ENCODE measurements at regions not wholly inside any gene's neighbourhood (a gene's known extent, or its start where the extent isn't known, plus 50 kb on each side); places are given as distances from the start of the nearest gene placed in this dataset.
"Not testable (repeated sequence)": the region's sequence is repeated elsewhere in the genome, so short reads cannot be mapped to it uniquely, and the experiment has no call there.

GRCh38 chr11:103612451-103612850 lies 424.0 kb upstream of the DDI1 start:
- H3K9me3 ChIP-seq (replicated peaks; ENCODE audit: control insufficient read depth, insufficient read depth, low read length); H3K27me3 ChIP-seq (ENCODE audit: control insufficient read depth in 2 of 2, insufficient read depth in 2 of 2, low read length in 2 of 2); BruUV-seq (replicated peaks); H3K79me2 ChIP-seq (ENCODE audit: control insufficient read depth, insufficient read depth, low read length); POLR2A ChIA-PET; H4K20me1 ChIP-seq (replicated peaks; ENCODE audit: control insufficient read depth, extremely low read depth, insufficient read depth, low read length); FAIRE-seq; H3K4me2 ChIP-seq (ENCODE audit: insufficient read depth, low read length); H3K36me3 ChIP-seq (ENCODE audit: control insufficient read depth in 2 of 2, extremely low read depth in 1 of 2, insufficient read depth in 2 of 2, low read length in 2 of 2); H3K27ac ChIP-seq (ENCODE audit: insufficient read depth, low read depth, low read length); DNase-seq (ENCODE audit: low read depth, low spot score); H3K9ac ChIP-seq (replicated peaks; ENCODE audit: extremely low read depth, insufficient read depth, low read length); H2AFZ ChIP-seq (ENCODE audit: low read depth, low read length); dilution Hi-C loops (cut with MboI; ENCODE audit: extremely low pct_ligation_motif_present, low sequenced_read_pairs); H3K4me3 ChIP-seq (replicated peaks in 1 of 3; ENCODE audit: insufficient read depth in 1 of 3, low read depth in 1 of 3, low read length in 3 of 3); H3K9me1 ChIP-seq (replicated peaks; ENCODE audit: control insufficient read depth, extremely low read depth, insufficient read depth, low read length): not testable (repeated sequence)
- H3K4me1 ChIP-seq (ENCODE audit: control insufficient read depth, extremely low read depth, insufficient read depth, low read length), result peaks cover 25% of the 10 kb centered on the region
- intact Hi-C loops (cut with micrococcal nuclease), result loop anchor here (1.0 kb wide), 1 partner anchor 47 kb away; no protein-coding TSS in a partner anchor
- CTCF ChIA-PET, result interaction anchor here (1.6 kb wide), 1 partner anchor 11 kb away, joined by 5 read pairs; no protein-coding TSS in a partner anchor

- H3K4me3 ChIP-seq (replicated peaks in 1 of 3; ENCODE audit: insufficient read depth in 1 of 3, low read depth in 1 of 3, low read length in 3 of 3); H3K27ac ChIP-seq (ENCODE audit: insufficient read depth, low read depth, low read length); H3K36me3 ChIP-seq (ENCODE audit: control insufficient read depth in 2 of 2, extremely low read depth in 1 of 2, insufficient read depth in 2 of 2, low read length in 2 of 2); BruUV-seq (replicated peaks); CTCF ChIA-PET; H2AFZ ChIP-seq (ENCODE audit: low read depth, low read length); H3K9ac ChIP-seq (replicated peaks; ENCODE audit: extremely low read depth, insufficient read depth, low read length); H3K79me2 ChIP-seq (ENCODE audit: control insufficient read depth, insufficient read depth, low read length); DNase-seq (ENCODE audit: low read depth, low spot score); H3K4me1 ChIP-seq (ENCODE audit: control insufficient read depth, extremely low read depth, insufficient read depth, low read length); intact Hi-C loops (cut with micrococcal nuclease); H4K20me1 ChIP-seq (replicated peaks; ENCODE audit: control insufficient read depth, extremely low read depth, insufficient read depth, low read length); FAIRE-seq; H3K9me3 ChIP-seq (replicated peaks; ENCODE audit: control insufficient read depth, insufficient read depth, low read length); H3K4me2 ChIP-seq (ENCODE audit: insufficient read depth, low read length); H3K9me1 ChIP-seq (replicated peaks; ENCODE audit: control insufficient read depth, extremely low read depth, insufficient read depth, low read length); dilution Hi-C loops (cut with MboI; ENCODE audit: extremely low pct_ligation_motif_present, low sequenced_read_pairs); H3K27me3 ChIP-seq (ENCODE audit: control insufficient read depth in 2 of 2, insufficient read depth in 2 of 2, low read length in 2 of 2); POLR2A ChIA-PET: not testable (repeated sequence)
Measured at GRCh38 chr11:103616586-103616985, 419.9 kb upstream of the DDI1 start.

DNA sequence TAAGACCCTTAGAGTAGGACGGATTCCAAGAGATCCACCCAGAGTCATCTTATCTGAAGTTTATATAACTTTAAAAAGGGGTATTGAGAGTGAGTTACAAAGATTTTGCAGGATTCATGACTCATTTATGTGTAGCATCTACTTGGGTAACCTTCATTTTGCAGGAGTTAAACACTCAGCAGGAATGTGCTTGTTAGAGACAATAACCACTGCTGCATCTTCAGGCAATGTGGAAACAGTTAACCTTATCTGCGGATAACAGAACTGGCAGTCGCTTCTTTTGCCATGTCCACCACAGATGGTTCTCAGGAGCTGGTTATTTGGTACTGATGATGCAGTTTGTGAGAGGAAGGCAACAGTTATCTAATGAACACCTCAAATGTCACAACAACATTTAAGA lies 417.9 kb upstream of the DDI1 start:
- dilution Hi-C loops (cut with MboI; ENCODE audit: extremely low pct_ligation_motif_present, low sequenced_read_pairs), result no loop called here
- CTCF ChIA-PET, result interaction anchor here (0.9 to 1.3 kb wide), 3 partner anchors 9 to 293 kb away, joined by 3 read pairs; no protein-coding TSS in a partner anchor

More for the DNA sequence above, 417.9 kb upstream of the DDI1 start:
- BruUV-seq (replicated peaks), result no TSS peak
- TF ChIP-seq MYC (IDR thresholded peaks at IDR 0.05; ENCODE audit: low read depth, low read length) (no peak), POLR2AphosphoS5 (IDR thresholded peaks at IDR 0.05; ENCODE audit: insufficient read depth, low read depth, low read length) (no peak), JUN (IDR thresholded peaks at IDR 0.05; ENCODE audit: borderline replicate concordance, insufficient read depth, insufficient read length, low read depth) (no peak), EZH2 (IDR thresholded peaks at IDR 0.05; ENCODE audit: borderline replicate concordance, low read depth, low read length, severe bottlenecking) (no peak), MAX (IDR thresholded peaks at IDR 0.05; ENCODE audit: insufficient read depth, insufficient read length) (no peak), GATA2 (IDR thresholded peaks at IDR 0.05; ENCODE audit: insufficient read depth, insufficient read length, low read depth, low read length) (no peak), FOS (IDR thresholded peaks at IDR 0.05; ENCODE audit: borderline replicate concordance, insufficient read depth, low read length) (no peak), POLR2A (IDR thresholded peaks at IDR 0.05; ENCODE audit: low read depth, low read length) (no peak)
- TF ChIP-seq, protein P1, sequence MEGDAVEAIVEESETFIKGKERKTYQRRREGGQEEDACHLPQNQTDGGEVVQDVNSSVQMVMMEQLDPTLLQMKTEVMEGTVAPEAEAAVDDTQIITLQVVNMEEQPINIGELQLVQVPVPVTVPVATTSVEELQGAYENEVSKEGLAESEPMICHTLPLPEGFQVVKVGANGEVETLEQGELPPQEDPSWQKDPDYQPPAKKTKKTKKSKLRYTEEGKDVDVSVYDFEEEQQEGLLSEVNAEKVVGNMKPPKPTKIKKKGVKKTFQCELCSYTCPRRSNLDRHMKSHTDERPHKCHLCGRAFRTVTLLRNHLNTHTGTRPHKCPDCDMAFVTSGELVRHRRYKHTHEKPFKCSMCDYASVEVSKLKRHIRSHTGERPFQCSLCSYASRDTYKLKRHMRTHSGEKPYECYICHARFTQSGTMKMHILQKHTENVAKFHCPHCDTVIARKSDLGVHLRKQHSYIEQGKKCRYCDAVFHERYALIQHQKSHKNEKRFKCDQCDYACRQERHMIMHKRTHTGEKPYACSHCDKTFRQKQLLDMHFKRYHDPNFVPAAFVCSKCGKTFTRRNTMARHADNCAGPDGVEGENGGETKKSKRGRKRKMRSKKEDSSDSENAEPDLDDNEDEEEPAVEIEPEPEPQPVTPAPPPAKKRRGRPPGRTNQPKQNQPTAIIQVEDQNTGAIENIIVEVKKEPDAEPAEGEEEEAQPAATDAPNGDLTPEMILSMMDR (IDR thresholded peaks at IDR 0.05; ENCODE audit: extremely low read depth in 1 of 2, insufficient read depth in 1 of 2, low read depth in 1 of 2, low read length in 2 of 2), result no peak
- H3K79me2 ChIP-seq (ENCODE audit: control insufficient read depth, insufficient read depth, low read length), result no peaks in the 10 kb centered on the region
- no peaks in the 10 kb centered on the region for H3K9me3 ChIP-seq (replicated peaks; ENCODE audit: control insufficient read depth, insufficient read depth, low read length)
- peaks cover 8% of the 10 kb centered on the region for H3K4me1 ChIP-seq (ENCODE audit: control insufficient read depth, extremely low read depth, insufficient read depth, low read length)
- no peaks in the 10 kb centered on the region for H4K20me1 ChIP-seq (replicated peaks; ENCODE audit: control insufficient read depth, extremely low read depth, insufficient read depth, low read length)
- DNase-seq (ENCODE audit: low read depth, low spot score), result no peak
- H3K27ac ChIP-seq (ENCODE audit: insufficient read depth, low read depth, low read length), result no peak overlapping the region
- intact Hi-C loops (cut with micrococcal nuclease), result no loop called here
- H2AFZ ChIP-seq (ENCODE audit: low read depth, low read length), result no peak overlapping the region
- POLR2A ChIA-PET, result no interaction called here
- no peak for FAIRE-seq
- no peak overlapping the region for H3K9ac ChIP-seq (replicated peaks; ENCODE audit: extremely low read depth, insufficient read depth, low read length)
- no peak overlapping the region for H3K4me2 ChIP-seq (ENCODE audit: insufficient read depth, low read length)
- no peaks in the 10 kb centered on the region for H3K9me1 ChIP-seq (replicated peaks; ENCODE audit: control insufficient read depth, extremely low read depth, insufficient read depth, low read length)
- no peak overlapping the region for H3K4me3 ChIP-seq (replicated peaks in 1 of 3; ENCODE audit: insufficient read depth in 1 of 3, low read depth in 1 of 3, low read length in 3 of 3)
- H3K27me3 ChIP-seq (ENCODE audit: control insufficient read depth in 2 of 2, insufficient read depth in 2 of 2, low read length in 2 of 2), result no peaks in the 10 kb centered on the region
- H3K36me3 ChIP-seq (ENCODE audit: control insufficient read depth in 2 of 2, extremely low read depth in 1 of 2, insufficient read depth in 2 of 2, low read length in 2 of 2), result no peaks in the 10 kb centered on the region
